GM19025 (cell line): ENCODE measurements at regions not wholly inside any gene's neighbourhood (a gene's known extent, or its start where the extent isn't known, plus 50 kb on each side); places are given as distances from the start of the nearest gene placed in this dataset.

ENCODE experiments used
- ATAC-seq: cut with Tn5 transposase; IDR thresholded peaks from one replicate; pipeline ENCODE4 v1.9.1; 2021; ENCODE audit warnings: mild to moderate bottlenecking, low read depth, moderate library complexity; ENCODE audit not compliant: unreplicated experiment

GRCh38 chr7:115719963-115720362 is 310.6 kb downstream of the TFEC start:
- ATAC-seq, result no peak

- no peak for ATAC-seq
These were observed 320.9 kb downstream of the TFEC start for GRCh38 chr7:115709664-115710063.

DNA sequence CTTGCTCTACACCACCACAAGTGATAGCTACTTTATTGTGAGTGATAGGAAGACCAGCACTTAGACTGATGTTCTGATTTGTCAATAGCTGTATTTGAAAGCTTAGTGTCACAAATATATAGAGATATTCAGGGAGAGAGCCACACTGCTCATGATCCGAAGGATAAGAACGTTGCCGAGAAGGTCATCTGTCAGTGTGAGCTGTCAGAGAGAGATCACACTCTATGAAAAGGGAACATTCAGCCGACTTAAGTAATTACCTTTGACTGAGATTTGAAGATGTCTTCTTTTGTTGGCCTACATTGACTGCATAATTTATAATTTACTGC is 322.6 kb downstream of the TFEC start:
- no peak for ATAC-seq

DNA sequence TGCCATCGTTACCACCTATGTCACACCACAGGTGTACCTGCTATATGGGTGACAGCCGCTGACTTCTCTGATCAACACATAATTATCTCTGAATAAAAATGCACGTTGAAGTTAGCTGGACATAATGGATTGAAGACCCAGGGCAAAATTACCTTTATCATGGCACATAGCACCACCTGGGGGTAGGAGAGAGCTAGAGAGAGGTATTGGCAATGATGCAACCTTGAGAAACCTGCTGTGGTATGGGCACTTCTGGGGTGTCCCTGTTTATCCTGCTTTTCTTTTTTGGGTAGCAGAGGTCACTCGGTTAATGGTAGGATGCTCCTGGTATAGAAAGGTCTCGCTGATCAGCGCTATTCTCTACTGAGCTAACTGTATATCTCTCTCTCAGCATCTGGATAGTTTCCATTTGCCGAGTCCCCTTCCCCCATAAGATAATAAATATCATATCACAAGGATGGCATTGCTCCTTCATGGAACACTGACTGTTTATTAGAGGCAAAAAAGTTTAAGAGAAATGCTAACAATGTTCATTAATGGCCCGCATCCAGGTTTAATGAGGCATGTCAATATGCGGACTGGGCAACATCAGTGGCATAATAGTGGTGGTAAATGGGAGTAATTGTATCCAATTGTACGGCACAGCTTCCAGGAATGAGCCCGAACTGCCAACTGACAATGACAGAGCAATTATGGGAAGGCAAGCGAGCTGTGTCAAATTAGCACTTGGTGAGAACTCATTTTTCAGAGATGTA is 323.1 kb downstream of the TFEC start:
- no peak for ATAC-seq

DNA sequence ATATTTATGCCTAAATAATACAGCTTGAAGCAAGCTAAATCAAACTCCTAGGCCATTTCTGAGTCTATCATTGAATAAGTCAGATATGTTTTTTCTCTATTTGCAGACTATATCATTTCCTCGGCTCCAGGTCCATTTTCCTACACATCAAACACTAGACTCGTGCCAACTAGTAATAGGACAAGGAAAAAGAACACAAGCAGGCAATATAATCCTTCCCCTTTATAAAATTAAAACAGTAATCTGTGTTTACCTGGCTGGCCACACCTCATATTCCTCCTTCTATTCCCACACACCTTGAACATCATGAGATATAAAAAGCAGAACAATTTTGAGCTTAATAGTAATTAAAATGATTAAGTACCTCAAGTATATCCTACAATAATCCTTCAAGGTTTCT is 325.7 kb downstream of the TFEC start:
- ATAC-seq, result no peak

DNA sequence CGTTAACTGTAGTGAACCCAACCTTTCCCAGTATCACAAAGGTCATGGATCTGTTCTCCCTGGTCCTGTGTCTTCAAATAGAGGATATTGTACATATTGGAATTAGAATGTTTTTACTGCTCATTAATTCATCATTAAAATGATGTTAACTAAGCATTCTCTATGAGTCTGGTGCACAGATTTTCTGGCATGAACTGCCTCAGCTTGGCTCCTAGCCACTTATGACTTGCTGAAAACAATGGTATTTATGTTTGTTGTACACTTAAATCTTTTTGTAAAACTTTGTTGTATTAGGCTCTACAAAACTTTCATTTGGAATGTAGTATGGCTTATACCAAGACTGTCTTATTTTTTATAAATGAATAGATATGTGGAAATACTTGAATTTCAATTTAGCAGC is 329.4 kb downstream of the TFEC start:
- no peak for ATAC-seq

DNA sequence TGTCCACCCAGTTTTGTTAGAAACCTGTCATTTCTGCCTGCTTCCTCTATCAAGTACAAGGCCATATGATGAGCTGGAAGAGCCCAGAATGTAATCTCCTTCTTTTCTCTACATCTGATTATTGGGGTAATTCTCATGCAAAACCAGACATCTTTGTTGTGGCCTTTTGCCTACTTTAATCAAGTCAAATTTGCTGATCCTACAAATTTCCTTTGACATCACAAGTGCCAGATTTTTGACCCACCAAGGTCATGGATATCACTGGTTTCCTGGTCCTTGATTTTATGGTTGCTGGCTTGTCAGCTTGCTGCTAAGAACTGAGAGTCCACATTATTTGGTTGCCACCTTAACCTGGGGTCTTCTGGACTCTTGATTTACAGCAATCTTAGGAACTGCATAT is 336.1 kb downstream of the TFEC start:
- no peak for ATAC-seq

DNA sequence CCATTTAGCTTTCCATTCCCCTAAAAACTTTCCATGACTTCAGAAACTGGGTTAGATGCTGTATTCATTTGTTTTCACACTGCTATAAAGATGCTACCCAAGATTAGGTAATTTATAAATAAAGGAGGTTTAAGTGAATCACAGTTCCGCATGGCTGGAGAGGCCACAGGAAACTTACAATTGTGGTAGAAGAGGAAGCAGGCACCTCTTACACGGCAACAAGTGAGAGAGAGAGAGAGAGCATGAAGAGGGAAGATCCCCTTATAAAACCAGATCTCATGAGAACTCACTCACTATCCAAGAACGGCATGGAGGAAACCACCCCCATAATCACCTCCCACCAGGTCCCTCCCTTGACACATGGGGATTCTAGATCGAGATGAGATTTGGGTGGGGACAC is 336.8 kb downstream of the TFEC start:
- ATAC-seq, result no peak

DNA sequence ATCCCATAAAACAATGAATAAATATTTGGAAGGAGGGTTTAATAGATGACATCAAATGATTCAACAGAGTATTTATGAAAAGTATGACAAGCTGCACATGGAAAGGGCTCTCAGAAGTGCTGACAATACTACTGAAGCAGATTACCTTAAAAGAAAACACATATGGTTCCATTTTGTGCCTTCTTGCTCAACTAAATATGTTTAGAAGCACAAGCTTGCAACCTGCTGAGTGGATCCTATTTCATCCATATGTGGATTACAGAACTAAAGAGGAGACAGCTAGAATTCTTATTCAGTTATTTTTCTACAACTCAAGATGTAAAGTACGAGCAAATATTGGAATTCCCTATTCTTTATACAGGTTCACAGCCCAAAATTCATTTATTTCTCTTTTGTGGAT is 340.6 kb downstream of the TFEC start:
- ATAC-seq, result no peak

GRCh38 chr7:115683093-115683492 is 347.5 kb downstream of the TFEC start:
- ATAC-seq, result no peak

DNA sequence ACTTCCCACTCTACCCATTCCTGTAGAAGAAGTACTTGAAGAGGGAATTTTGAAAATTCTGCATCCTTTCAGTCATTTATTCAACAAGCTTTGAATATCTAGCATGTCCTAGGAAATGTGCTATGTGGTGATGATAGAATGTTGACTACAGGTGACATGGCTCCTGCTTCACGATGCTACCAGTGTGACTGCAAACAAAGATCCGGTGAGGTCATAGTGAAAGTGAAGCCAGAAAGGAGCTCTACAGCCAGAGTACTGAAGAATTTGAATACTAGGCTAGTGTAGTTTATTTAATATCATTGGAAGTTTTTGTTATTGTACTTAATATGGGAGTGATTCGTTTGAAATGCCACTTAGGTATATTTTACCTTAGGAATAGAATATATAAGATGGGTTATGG is 348.1 kb downstream of the TFEC start:
- peak; percentile 51 for ATAC-seq

DNA sequence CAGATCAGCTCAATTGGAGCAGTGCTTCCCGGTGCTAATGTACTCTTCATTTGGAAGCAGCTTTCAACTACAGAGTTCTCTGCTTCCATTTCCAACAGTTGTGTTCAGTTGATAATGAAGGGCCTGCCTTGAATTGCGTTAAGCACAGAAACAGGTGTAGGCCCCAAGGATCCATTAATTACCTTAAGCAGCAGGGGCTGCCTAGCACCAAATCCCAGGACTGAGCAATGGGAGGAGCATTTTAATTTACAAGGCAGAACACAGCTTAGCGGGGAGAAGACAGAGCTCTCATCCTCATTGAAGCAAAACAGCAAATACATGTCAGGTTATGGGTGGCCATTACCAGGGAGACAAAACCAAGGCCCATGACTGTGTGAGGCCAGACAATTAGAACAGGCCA is 349.6 kb downstream of the TFEC start:
- ATAC-seq, result no peak

DNA sequence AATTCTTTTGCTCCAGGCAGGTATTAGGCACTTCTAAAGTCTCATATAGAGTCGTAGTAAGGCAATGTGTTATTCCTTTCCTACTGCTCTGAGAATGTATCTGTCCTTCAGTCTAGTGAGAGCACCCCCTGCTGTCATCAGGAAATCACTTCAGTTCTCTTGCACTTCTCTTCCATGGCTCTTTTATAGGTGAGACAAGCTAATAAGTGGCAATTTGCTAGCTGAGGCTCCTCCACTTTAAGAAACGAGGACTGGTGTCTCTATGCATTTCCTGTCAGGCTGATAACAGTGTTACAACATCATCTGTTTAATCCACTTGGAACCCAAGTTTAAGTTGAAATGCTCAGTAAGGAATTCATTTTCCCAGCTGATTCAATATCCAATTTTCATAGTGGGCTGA is 350.6 kb downstream of the TFEC start:
- peak; percentile 43 for ATAC-seq

GRCh38 chr7:115679423-115679822 is 351.1 kb downstream of the TFEC start:
- no peak for ATAC-seq

DNA sequence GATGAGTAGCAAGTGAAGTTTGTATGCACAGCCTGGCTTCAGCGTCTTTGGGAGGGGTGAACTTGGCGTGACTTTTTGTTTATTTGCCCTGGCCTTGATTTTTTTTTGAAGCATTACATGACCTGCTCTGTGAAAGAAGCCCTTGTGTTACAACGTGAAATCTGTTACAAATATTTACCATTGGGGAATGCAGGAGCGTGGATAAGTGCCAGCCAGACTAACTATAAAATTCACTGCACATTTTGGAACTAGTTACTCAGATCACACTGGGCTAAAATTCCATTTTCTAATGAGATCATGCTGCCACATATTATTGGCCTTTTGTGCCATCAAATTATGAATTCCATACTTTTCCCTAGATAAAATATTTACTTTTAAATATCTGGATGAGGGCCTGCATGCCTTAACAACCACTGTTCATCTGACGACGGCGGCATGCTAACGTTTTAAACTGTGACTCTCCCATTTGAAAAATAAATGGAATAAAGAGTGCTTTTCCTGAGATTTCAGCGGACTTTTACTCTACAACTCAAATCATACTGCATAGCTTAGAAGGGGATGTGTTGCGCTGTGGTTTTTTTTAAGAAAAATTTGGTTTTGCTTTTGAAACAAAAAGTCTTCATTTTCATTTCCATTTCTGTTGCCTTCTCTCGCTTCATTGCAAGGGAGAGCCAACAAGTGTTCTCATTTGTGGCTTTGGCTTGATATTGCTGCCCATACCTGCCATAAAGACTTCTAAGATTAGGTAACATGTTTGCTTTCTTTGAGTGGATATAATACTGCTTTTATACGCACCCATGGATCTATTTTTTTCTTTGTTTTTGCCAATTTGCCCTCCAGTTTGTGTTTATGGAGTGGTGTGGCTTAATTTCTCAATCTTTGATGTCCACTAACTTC is 352.2 kb downstream of the TFEC start:
- ATAC-seq, result no peak

- ATAC-seq, result no peak
These were observed 353.9 kb downstream of the TFEC start for GRCh38 chr7:115676707-115677106.

- ATAC-seq, result no peak
These were observed 354.5 kb downstream of the TFEC start for GRCh38 chr7:115676080-115676479.

GRCh38 chr7:115674467-115675024 is 356.0 kb downstream of the TFEC start:
- no peak for ATAC-seq

GRCh38 chr7:115672024-115672423 is 358.5 kb downstream of the TFEC start:
- no peak for ATAC-seq

DNA sequence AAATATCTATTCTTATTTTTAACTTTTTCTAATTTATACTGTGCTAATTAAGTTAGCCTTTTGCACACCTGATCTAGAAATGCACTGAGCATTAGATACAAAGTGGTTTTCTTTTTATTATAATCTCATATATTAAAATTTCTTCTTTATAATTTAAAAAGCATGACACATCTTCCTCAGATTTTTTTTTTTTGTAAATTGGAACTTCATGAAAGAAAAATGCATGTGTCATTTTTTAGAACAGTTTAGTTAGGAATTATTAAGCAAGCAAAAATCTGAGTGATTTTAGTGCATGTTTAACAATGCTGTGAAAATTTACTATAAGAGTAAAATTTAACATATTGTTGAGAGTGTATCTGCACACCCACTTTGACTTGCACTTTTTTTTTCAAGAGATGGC is 367.9 kb downstream of the TFEC start:
- no peak for ATAC-seq

GRCh38 chr7:115662120-115662519 is 368.4 kb downstream of the TFEC start:
- ATAC-seq, result no peak

- ATAC-seq, result no peak
These were observed 372.3 kb downstream of the TFEC start for GRCh38 chr7:115658223-115658622.
